H1 (cell line): ENCODE measurements at regions not wholly inside any gene's neighbourhood (a gene's known extent, or its start where the extent isn't known, plus 50 kb on each side); places are given as distances from the start of the nearest gene placed in this dataset.

Source experiments
- CTCF ChIA-PET: fragments of 300-600 bp; sonication (Branson Sonifier 250); formaldehyde crosslinking; loops from one replicate; lab custom pipeline; 2021; ENCODE audit not compliant: partially characterized antibody; lab: Charles Lee
- POLR2A ChIA-PET: fragments of 300-600 bp; sonication (Branson Sonifier 250); formaldehyde crosslinking; loops from one replicate; lab custom pipeline; 2021; ENCODE audit warnings: inconsistent platforms; ENCODE audit not compliant: partially characterized antibody; lab: Charles Lee
- DNase-seq, 2 experiments: peaks; one replicate each; pipeline versions ENCODE4 v3.0.0 to v3.0.0-alpha.2; 2010 to 2022; ENCODE audit warnings: low spot score in 2 of 2, low read depth in 1 of 2, mixed read lengths in 1 of 2
- FAIRE-seq: peaks from 2 replicates; lab custom pipeline; 2011; peaks lifted over from hg19 to GRCh38; lab: Jason Lieb, UNC
- H2AFZ ChIP-seq: 2 replicates; pipeline ENCODE4 v1.8.1; 2012; ENCODE audit warnings: low read length, inconsistent platforms
- H2AK5ac ChIP-seq: 2 replicates; pipeline ENCODE4 v1.6.1; 2013; ENCODE audit warnings: low read depth, low read length
- H2BK120ac ChIP-seq: replicated peaks from 2 replicates; pipeline ENCODE3; 2013; ENCODE audit warnings: low read depth, low read length, inconsistent platforms
- H2BK12ac ChIP-seq: 2 replicates; pipeline ENCODE4 v1.6.1; 2013; ENCODE audit warnings: low read depth, low read length
- H2BK15ac ChIP-seq: 2 replicates; pipeline ENCODE4 v1.6.1; 2013; ENCODE audit warnings: low read length
- H2BK20ac ChIP-seq: 2 replicates; pipeline ENCODE4 v1.6.1; 2013; ENCODE audit warnings: low read length
- H2BK5ac ChIP-seq: 2 replicates; pipeline ENCODE4 v1.6.1; 2013; ENCODE audit warnings: low read depth, low read length
- H3K14ac ChIP-seq: 2 replicates; pipeline ENCODE4 v1.6.1; 2013; ENCODE audit warnings: inconsistent platforms; ENCODE audit not compliant: insufficient read length
- H3K18ac ChIP-seq: 2 replicates; pipeline ENCODE4 v1.6.1; 2013; ENCODE audit warnings: low read length; ENCODE audit errors: extremely low read depth
- H3K23ac ChIP-seq: 2 replicates; pipeline ENCODE4 v1.6.1; 2013; ENCODE audit warnings: inconsistent platforms; ENCODE audit not compliant: insufficient read length
- H3K23me2 ChIP-seq: 2 replicates; pipeline ENCODE4 v1.6.1; 2013; ENCODE audit warnings: low read depth, low read length
- H3K27ac ChIP-seq: 2 replicates; pipeline ENCODE4 v1.6.1; 2011; ENCODE audit warnings: low read depth, low read length, inconsistent platforms
- H3K27me3 ChIP-seq, 4 experiments: replicated peaks in 1 of 4; 1 replicate in 1 of 4; 2 replicates in 3 of 4; pipeline versions ENCODE4 v1.6.1 to v1.8.1; 2011 to 2013; ENCODE audit warnings: low read length in 3 of 4, mild to moderate bottlenecking in 3 of 4, inconsistent platforms in 2 of 4, mixed read lengths in 2 of 4, moderate library complexity in 1 of 4; ENCODE audit not compliant: control insufficient read depth in 3 of 4, insufficient read depth in 3 of 4; ENCODE audit errors: extremely low read depth in 1 of 4
- H3K36me3 ChIP-seq, 4 experiments: 2 replicates each; pipeline versions ENCODE4 v1.6.1 to v1.8.1; 2011 to 2013; ENCODE audit warnings: mild to moderate bottlenecking in 4 of 4, low read length in 3 of 4, moderate library complexity in 2 of 4, control low read depth in 1 of 4, inconsistent platforms in 1 of 4; ENCODE audit not compliant: insufficient read depth in 4 of 4, control insufficient read depth in 2 of 4
- H3K4ac ChIP-seq: replicated peaks from 2 replicates; pipeline ENCODE3; 2013; ENCODE audit warnings: low read length, low read depth, mixed read lengths, inconsistent platforms; ENCODE audit not compliant: insufficient read length
- H3K4me1 ChIP-seq, 4 experiments: replicated peaks in 1 of 4; 1 replicate in 1 of 4; 2 replicates in 3 of 4; pipeline versions ENCODE4 v1.6.1 to v1.8.1; 2011 to 2013; ENCODE audit warnings: low read length in 3 of 4, inconsistent platforms in 2 of 4, mixed read lengths in 1 of 4; ENCODE audit not compliant: insufficient read depth in 4 of 4, control insufficient read depth in 3 of 4
- H3K4me2 ChIP-seq, 2 experiments: 2 replicates each; pipeline versions ENCODE4 v1.6.1 to v1.8.1; 2011 to 2013; ENCODE audit warnings: low read depth in 2 of 2, low read length in 2 of 2, control low read depth in 1 of 2, inconsistent platforms in 1 of 2, mild to moderate bottlenecking in 1 of 2; ENCODE audit not compliant: insufficient read depth in 1 of 2
- H3K4me3 ChIP-seq, 4 experiments: fragments of 200-600, 300-600 bp in 1 of 4; sonication (generic), shearing (Covaris generic), sonication (Bioruptor Twin) in 1 of 4; 2 replicates each; pipeline versions ENCODE4 v1.5.1 to v1.8.1; 2011 to 2016; ENCODE audit warnings: low read length in 4 of 4, low read depth in 3 of 4, control low read depth in 2 of 4, inconsistent platforms in 2 of 4, mild to moderate bottlenecking in 2 of 4, mixed read lengths in 1 of 4, moderate library complexity in 1 of 4; ENCODE audit not compliant: insufficient read depth in 2 of 4; ENCODE audit errors: extremely low read depth in 1 of 4
- H3K56ac ChIP-seq: replicated peaks from 2 replicates; pipeline ENCODE3; 2013; ENCODE audit warnings: low read depth, mild to moderate bottlenecking, mixed read lengths, low read length, inconsistent platforms; ENCODE audit not compliant: insufficient read length
- H3K79me1 ChIP-seq: 2 replicates; pipeline ENCODE4 v1.6.1; 2013; ENCODE audit warnings: low read depth, low read length, control low read depth
- H3K79me2 ChIP-seq, 2 experiments: 2 replicates each; pipeline versions ENCODE4 v1.6.1 to v1.8.1; 2012 to 2013; ENCODE audit warnings: low read length in 2 of 2, mild to moderate bottlenecking in 2 of 2, inconsistent platforms in 1 of 2; ENCODE audit not compliant: insufficient read depth in 2 of 2, control insufficient read depth in 1 of 2
- H3K9ac ChIP-seq, 4 experiments: replicated peaks in 1 of 4; 1 replicate in 1 of 4; 2 replicates in 3 of 4; pipeline versions ENCODE4 v1.6.1 to v1.8.1; 2011 to 2013; ENCODE audit warnings: low read depth in 3 of 4, low read length in 3 of 4, control low read depth in 2 of 4, mild to moderate bottlenecking in 2 of 4, moderate library complexity in 2 of 4, inconsistent platforms in 1 of 4; ENCODE audit errors: extremely low read depth in 1 of 4
- H3K9me3 ChIP-seq, 2 experiments: 2 replicates each; pipeline versions ENCODE4 v1.6.1 to v1.8.1; 2012 to 2013; ENCODE audit warnings: mild to moderate bottlenecking in 2 of 2, moderate library complexity in 2 of 2, control low read depth in 1 of 2, inconsistent platforms in 1 of 2, low read depth in 1 of 2, low read length in 1 of 2, mixed read lengths in 1 of 2; ENCODE audit not compliant: insufficient read depth in 2 of 2
- H4K20me1 ChIP-seq, 2 experiments: replicated peaks in 1 of 2; 2 replicates each; pipeline versions ENCODE3 to v1.8.1; 2011 to 2013; ENCODE audit warnings: inconsistent platforms in 2 of 2, low read length in 2 of 2, mild to moderate bottlenecking in 1 of 2; ENCODE audit not compliant: insufficient read depth in 2 of 2, control insufficient read depth in 1 of 2
- H4K5ac ChIP-seq: 2 replicates; pipeline ENCODE4 v1.6.1; 2013; ENCODE audit warnings: low read length, low read depth, mixed read lengths, inconsistent platforms; ENCODE audit not compliant: insufficient read length
- H4K8ac ChIP-seq: 2 replicates; pipeline ENCODE4 v1.8.0; 2013; ENCODE audit warnings: mild to moderate bottlenecking, moderate library complexity, low read length, inconsistent platforms; ENCODE audit not compliant: insufficient read depth; ENCODE audit errors: extremely low read depth
- H4K91ac ChIP-seq: replicated peaks from 2 replicates; pipeline ENCODE3; 2013; ENCODE audit warnings: low read length, mixed read lengths, inconsistent platforms; ENCODE audit not compliant: insufficient read length
- BCL11A ChIP-seq, 2 experiments: IDR thresholded peaks; one replicate each; pipeline ENCODE4 v1.6.1; 2011; ENCODE audit warnings: low read depth in 2 of 2, low read length in 2 of 2, mild to moderate bottlenecking in 2 of 2
- CREB1 ChIP-seq: IDR thresholded peaks from 2 replicates; pipeline ENCODE4 v1.6.1; 2012; ENCODE audit warnings: inconsistent platforms
- CTCF ChIP-seq, 3 experiments: IDR thresholded peaks; 1 replicate in 2 of 3; 2 replicates in 1 of 3; pipeline versions ENCODE4 v1.5.1 to v1.6.1; 2011; ENCODE audit warnings: low read length in 3 of 3, mild to moderate bottlenecking in 3 of 3, inconsistent platforms in 2 of 3, low read depth in 1 of 3, moderate library complexity in 1 of 3; ENCODE audit not compliant: insufficient read depth in 1 of 3; ENCODE audit errors: control extremely low read depth in 1 of 3
- EP300 ChIP-seq, 2 experiments: IDR thresholded peaks; 1 replicate in 1 of 2; 2 replicates in 1 of 2; pipeline ENCODE4 v1.6.1; 2011 to 2012; ENCODE audit warnings: low read depth in 2 of 2, low read length in 2 of 2, mild to moderate bottlenecking in 2 of 2, borderline replicate concordance in 1 of 2, inconsistent platforms in 1 of 2, moderate library complexity in 1 of 2
- KDM4A ChIP-seq: IDR thresholded peaks from one replicate; pipeline ENCODE4 v1.7.1; 2012; ENCODE audit warnings: low read depth, mild to moderate bottlenecking, moderate library complexity, low read length, inconsistent platforms; ENCODE audit not compliant: severe bottlenecking
- NRF1 ChIP-seq: IDR thresholded peaks from 2 replicates; pipeline ENCODE4 v1.6.1; 2011; ENCODE audit warnings: mild to moderate bottlenecking, low read depth, low read length, improper control_type of control experiment
- PHF8 ChIP-seq: fragments of 200-600 bp; sonication (generic); conservative IDR thresholded peaks from 2 replicates; pipeline ENCODE4 v1.7.1; 2012; ENCODE audit warnings: low read depth, mild to moderate bottlenecking, inconsistent platforms, low read length, moderate library complexity
- SIX5 ChIP-seq: IDR thresholded peaks from 2 replicates; pipeline ENCODE4 v1.6.1; 2011; ENCODE audit warnings: mild to moderate bottlenecking, low read depth, low read length
- SP1 ChIP-seq: IDR thresholded peaks from 2 replicates; pipeline ENCODE4 v1.6.1; 2011; ENCODE audit warnings: low read depth, low read length
- SP4 ChIP-seq: IDR thresholded peaks from 2 replicates; pipeline ENCODE4 v1.6.1; 2012; ENCODE audit warnings: low read length, inconsistent platforms
- SRF ChIP-seq: IDR thresholded peaks from 2 replicates; pipeline ENCODE4 v1.6.1; 2011; ENCODE audit warnings: mild to moderate bottlenecking, low read depth, low read length, moderate library complexity
- TAF7 ChIP-seq: optimal IDR thresholded peaks from 2 replicates; pipeline ENCODE3; 2011; ENCODE audit warnings: low read depth, mild to moderate bottlenecking, inconsistent platforms, low read length, moderate library complexity, borderline replicate concordance
- ZNF274 ChIP-seq: IDR thresholded peaks from 2 replicates; pipeline ENCODE4 v1.7.0; 2012; ENCODE audit warnings: low read length, borderline replicate concordance; ENCODE audit errors: extremely low read depth
- TF ChIP-seq, protein P1 (sequence below): IDR thresholded peaks from 2 replicates; pipeline ENCODE4 v1.6.1; 2012; ENCODE audit warnings: inconsistent platforms

GRCh38 chr2:81263989-81264388 is 959.4 kb upstream of the LRRTM1 start:
- Histone ChIP-seq H2BK120ac (no peak overlapping the region), H3K27ac (no peak overlapping the region), H2BK12ac (no peak overlapping the region), H3K36me3 (no peaks in the 10 kb centered on the region), H2AK5ac (no peak overlapping the region), H3K9me3 (no peaks in the 10 kb centered on the region), H3K23me2 (no peaks in the 10 kb centered on the region), H2BK20ac (no peak overlapping the region), H2BK15ac (no peak overlapping the region), H2AFZ (no peak overlapping the region), H3K56ac (no peak overlapping the region), H3K4me2 (no peak overlapping the region), H3K4me1 (no peaks in the 10 kb centered on the region), H4K8ac (no peak overlapping the region), H3K79me1 (no peaks in the 10 kb centered on the region), H3K9ac (no peak overlapping the region), H3K27me3 (no peaks in the 10 kb centered on the region), H3K23ac (no peak overlapping the region), H4K5ac (no peak overlapping the region), H3K4me3 (no peak overlapping the region), H4K20me1 (no peaks in the 10 kb centered on the region), H4K91ac (no peak overlapping the region), H2BK5ac (no peak overlapping the region), H3K18ac (no peak overlapping the region), H3K14ac (no peak overlapping the region), H3K79me2 (no peaks in the 10 kb centered on the region), H3K4ac (no peak overlapping the region)
- FAIRE-seq (no peak), DNase-seq (no peak)
- ChIA-PET POLR2A (no interaction called here), CTCF (interaction anchor here (0.8 kb wide), 1 partner anchor 14 kb away, joined by 3 read pairs; no protein-coding TSS in a partner anchor)
- TF ChIP-seq NRF1, result no peak
- no peak for TF ChIP-seq SP1
- TF ChIP-seq, protein P1, sequence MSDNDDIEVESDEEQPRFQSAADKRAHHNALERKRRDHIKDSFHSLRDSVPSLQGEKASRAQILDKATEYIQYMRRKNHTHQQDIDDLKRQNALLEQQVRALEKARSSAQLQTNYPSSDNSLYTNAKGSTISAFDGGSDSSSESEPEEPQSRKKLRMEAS, result no peak
- no peak for TF ChIP-seq ZNF274
- TF ChIP-seq KDM4A, result no peak
- TF ChIP-seq EP300 (IDR thresholded peaks at IDR 0.05; ENCODE audit: borderline replicate concordance in 1 of 2, low read depth in 2 of 2, low read length in 2 of 2), result no peak
- TF ChIP-seq BCL11A (IDR thresholded peaks at IDR 0.05; ENCODE audit: low read depth in 2 of 2, low read length in 2 of 2), result no peak
- TF ChIP-seq SP4, result no peak
- no peak for TF ChIP-seq CREB1
- TF ChIP-seq SRF, result no peak
- TF ChIP-seq SIX5, result no peak
- no peak for TF ChIP-seq PHF8
- TF ChIP-seq TAF7, result no peak
- TF ChIP-seq CTCF (IDR thresholded peaks at IDR 0.05; ENCODE audit: control extremely low read depth in 1 of 3, insufficient read depth in 1 of 3, low read depth in 1 of 3, low read length in 3 of 3), result no peak
